Erythroblast (primary cell): ENCODE measurements at regions not wholly inside any gene's neighbourhood (a gene's known extent, or its start where the extent isn't known, plus 50 kb on each side); places are given as distances from the start of the nearest gene placed in this dataset.

Experiments used
- DNase-seq, 2 experiments: peaks; one replicate each; lab custom pipeline; 2025; lab: John Stamatoyannopoulos, UW
- GATA1 ChIP-seq: IDR thresholded peaks from 2 replicates; pipeline ENCODE4 v1.6.1; 2011; ENCODE audit warnings: low read depth, mild to moderate bottlenecking, control low read depth, low read length, moderate library complexity
- POLR2A ChIP-seq: IDR thresholded peaks from 2 replicates; pipeline ENCODE4 v1.6.1; 2011; ENCODE audit warnings: mild to moderate bottlenecking, low read length

GRCh38 chr3:59121346-59122144 is 71.7 kb upstream of the CFAP20DC start:
- DNase-seq, result no peak
- TF ChIP-seq GATA1 (no peak), POLR2A (no peak)

- no peak for TF ChIP-seq POLR2A
- TF ChIP-seq GATA1, result no peak
- DNase-seq, result no peak
Observed at GRCh38 chr3:59118928-59119327, 69.1 kb upstream of the CFAP20DC start.

- TF ChIP-seq GATA1, result no peak
- TF ChIP-seq POLR2A, result no peak
- no peak for DNase-seq
Observed at GRCh38 chr3:59117396-59117795, 67.6 kb upstream of the CFAP20DC start.

GRCh38 chr3:59116233-59116537 is 66.4 kb upstream of the CFAP20DC start:
- DNase-seq, result no peak
- TF ChIP-seq POLR2A, result no peak
- TF ChIP-seq GATA1, result no peak

- TF ChIP-seq GATA1, result no peak
- no peak for TF ChIP-seq POLR2A
- DNase-seq, result no peak
Observed at GRCh38 chr3:59115364-59116232, 65.8 kb upstream of the CFAP20DC start.

GRCh38 chr3:59107856-59108815 is 58.3 kb upstream of the CFAP20DC start:
- no peak for DNase-seq
- no peak for TF ChIP-seq GATA1
- TF ChIP-seq POLR2A, result no peak

- TF ChIP-seq POLR2A (no peak), GATA1 (no peak)
- DNase-seq, result no peak
Observed at GRCh38 chr3:59106085-59106648, 56.3 kb upstream of the CFAP20DC start.

- DNase-seq, result no peak
- TF ChIP-seq POLR2A (no peak), GATA1 (no peak)
Observed at GRCh38 chr3:59103552-59103951, 53.7 kb upstream of the CFAP20DC start.

- no peak for TF ChIP-seq GATA1
- no peak for TF ChIP-seq POLR2A
Observed at GRCh38 chr3:59101231-59101736, 51.5 kb upstream of the CFAP20DC start.

More at GRCh38 chr3:59101231-59101736, 51.5 kb upstream of the CFAP20DC start:
- no peak for DNase-seq
